Activated CD8-positive, alpha-beta memory T cell treated with anti-CD3 and anti-CD28 coated beads, Interleukin-2, amount 50 U/mL, for 1 hour (primary cell): ENCODE measurements at regions not wholly inside any gene's neighbourhood (a gene's known extent, or its start where the extent isn't known, plus 50 kb on each side); places are given as distances from the start of the nearest gene placed in this dataset.
"Not testable (repeated sequence)": the region's sequence is repeated elsewhere in the genome, so short reads cannot be mapped to it uniquely, and the experiment has no call there.

ENCODE experiments used
- DNase-seq: peaks from one replicate; pipeline ENCODE4 v3.0.0-alpha.2; 2020; ENCODE audit errors: extremely low read depth

DNA sequence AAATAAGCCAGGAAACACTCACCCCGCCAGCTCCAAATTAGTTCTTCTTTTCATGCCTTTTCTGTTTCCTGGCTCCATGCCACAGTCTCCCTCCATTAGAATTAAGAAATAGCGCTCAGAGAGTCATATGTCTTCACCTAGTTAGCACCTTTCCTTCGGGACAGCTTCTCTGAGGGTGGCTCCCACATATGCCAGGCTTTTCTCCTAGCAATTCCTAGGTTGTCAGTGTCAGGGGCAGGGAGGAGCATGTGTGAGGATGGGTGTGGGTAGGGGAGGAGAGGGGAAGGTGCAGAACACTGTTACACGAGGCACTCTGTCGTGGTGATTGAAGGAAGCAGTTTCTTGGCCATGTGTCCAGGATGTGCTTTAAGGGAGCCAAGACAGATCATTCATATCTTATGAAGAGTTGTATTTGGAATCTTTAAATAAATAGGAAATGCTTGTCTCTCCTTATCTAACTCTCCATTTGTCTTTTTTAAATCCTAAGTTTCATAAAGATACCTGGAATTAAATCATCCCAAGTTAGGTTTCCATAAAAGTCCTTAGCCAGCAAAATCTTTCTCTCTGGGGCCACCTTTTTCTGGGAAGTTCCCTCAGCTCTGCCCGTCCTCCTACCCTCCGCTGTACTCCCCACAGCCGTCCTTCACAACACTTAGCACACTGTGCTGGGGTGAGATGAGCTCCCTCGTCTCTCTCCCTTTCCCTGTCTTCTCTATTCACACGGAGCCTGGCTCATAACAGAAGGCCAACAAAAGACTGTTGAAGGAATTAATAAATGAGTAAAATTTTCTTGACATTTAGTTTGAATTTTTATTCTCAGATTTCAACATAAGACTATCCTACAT, 361.0 kb downstream of the CD83 start:
- no peak for DNase-seq

DNA sequence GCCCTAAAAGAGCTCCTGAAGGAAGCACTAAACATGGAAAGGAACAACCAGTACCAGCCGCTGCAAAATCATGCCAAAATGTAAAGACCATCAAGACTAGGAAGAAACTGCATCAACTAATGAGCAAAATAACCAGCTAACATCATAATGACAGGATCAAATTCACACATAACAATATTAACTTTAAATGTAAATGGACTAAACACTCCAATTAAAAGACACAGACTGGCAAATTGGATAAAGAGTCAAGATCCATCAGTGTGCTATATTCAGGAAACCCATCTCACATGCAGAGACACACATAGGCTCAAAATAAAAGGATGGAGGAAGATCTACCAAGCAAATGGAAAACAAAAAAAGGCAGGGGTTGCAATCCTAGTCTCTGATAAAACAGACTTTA, 364.4 kb downstream of the CD83 start:
- DNase-seq = not testable (repeated sequence)

DNA sequence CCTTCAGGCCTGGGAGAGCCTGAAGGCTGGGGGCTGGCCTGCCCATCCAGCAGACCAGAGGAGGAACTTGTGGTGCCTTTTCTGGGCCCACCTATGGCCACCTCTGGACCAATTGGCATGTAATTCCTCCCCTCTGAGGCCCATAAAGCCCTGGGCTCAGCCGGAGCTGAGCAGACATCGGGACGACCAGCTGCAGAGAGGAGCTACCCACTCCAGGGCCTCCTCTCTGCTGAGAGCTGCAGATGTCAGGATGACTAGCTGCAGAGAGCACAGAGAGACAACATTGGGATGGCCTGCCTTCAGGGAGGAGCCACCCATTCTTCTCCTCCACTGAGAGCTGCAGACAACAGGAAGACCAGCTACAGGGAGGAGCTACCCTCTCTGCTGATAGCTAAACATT, 370.1 kb downstream of the CD83 start:
- DNase-seq = no peak

DNA sequence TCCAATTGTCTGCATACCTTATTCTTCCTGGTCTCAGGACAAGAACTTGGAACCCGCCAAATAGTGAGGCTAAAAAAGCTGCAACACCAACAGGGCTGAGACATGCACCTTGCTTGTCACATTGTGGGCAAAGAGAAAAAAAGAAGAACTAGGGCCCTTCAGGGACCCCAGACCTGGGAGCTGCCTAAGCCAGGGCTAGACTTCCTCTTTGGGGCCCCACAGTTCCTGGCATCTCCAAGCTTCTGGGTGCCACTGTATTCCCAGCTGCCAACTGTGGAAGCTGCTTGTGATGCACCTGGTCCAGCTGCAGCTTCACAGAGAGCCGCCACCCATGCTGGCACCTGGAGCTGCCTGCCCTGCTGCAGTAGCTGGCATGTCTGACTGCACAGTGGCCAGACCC, 370.6 kb downstream of the CD83 start:
- no peak for DNase-seq

DNA sequence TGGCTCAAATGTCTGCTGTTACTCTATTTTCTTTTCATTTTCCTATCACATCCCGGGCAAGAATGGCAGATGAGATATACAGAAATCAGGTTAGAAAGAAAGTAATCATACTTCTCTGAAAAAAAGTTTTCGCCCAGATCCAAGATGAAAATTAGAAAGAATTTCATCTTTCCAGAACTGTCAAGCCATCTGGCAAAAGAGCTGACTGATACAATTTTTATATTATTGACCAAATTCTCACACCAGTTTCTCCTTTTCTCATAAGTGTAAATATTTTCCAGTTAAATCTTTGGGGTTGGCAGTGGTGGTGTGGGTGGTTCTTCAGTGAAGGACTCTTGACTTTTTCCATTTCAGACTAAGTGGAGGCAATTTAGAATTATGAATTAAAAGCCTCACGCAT, 371.9 kb downstream of the CD83 start:
- no peak for DNase-seq

DNA sequence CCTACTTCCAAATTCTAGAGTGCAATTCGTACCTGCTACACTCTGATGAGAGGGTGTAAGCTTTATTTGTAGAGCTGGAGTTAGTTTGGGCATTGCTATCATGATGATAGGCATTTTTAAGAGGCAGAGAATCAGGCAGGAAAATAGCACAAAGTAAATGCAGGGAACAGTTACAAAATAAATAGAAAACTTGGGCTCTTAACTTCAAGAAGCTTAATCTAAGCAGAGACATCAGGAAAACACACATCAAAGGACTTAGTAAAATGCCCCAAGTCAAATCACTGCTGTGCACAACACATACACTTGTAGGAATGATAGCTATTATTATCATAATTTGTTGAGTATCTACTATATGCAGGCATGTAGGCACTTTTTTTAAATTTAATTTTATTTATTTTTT, 381.2 kb downstream of the CD83 start:
- no peak for DNase-seq

DNA sequence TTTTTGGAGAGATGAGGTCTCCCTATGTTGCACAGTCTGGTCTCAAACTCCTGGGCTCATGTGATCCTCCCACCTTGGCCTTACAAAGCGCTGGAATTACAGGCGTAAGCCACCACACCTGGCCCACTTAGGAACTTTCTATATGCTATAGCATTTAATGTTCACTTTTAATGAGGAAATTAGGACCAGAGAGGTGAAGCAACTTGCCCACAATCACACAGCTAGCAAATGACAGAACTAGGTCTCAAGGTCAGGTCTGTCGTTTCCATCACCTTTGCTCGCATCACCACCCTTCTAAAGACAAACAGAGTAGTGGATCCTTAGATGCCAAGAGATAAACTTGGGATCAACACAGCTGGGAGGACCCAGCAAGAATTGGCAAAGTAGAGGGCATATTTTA, 381.7 kb downstream of the CD83 start:
- DNase-seq = no peak

DNA sequence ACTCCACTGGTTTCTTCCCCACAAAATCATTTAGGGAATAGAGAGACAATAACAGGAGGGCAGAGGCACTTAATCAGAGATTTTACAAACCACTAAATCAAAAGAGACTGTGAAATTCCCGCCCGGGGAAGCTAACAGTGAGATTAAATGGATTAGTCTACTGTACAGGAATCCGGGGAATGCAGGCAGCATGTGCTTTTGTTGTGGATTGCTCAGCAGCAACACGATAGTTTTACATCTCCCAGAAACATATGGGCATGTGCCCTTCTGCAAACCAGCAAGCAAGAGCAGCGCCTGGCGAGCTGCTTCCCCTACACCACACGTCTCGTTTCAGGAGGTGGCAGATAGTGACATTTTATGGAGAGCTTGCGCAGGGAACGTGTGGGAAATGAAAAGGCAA, 382.3 kb downstream of the CD83 start:
- DNase-seq = no peak

DNA sequence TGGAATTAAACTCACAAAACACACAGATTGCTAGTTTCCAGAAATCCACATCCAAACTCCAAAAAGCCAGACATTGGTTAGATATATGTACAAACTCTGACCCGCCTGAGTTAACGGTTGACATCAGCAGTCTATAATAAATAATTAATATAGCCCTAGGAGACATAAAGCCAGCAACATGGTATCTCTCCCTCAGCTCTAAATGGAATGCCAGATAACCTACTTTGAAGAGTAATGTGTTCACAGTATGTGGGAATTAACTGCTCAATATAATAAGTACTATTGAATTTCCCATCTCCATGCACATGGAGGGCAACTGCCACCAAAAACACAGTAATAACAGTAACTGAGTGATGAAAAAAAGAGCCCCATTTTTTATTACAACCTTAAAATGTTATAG, 383.2 kb downstream of the CD83 start:
- DNase-seq = no peak

DNA sequence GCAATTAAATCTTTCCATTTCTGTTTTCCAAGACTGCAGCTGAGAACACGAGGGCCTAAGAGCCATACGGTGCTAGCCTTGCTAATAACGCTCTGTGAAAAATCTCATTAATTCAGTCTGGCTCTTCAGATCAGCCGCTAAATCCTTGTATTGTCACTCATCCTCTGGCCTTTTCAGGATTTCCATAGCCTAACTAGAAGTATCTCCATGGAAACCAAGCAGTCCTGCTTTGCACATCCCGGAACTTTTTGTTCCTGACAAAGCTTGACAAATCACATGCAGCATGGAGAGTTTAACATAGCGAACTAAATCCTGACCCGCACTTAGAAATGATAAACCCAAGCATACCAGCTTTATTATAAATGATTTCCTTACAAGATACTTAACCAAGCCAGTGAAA, 383.7 kb downstream of the CD83 start:
- DNase-seq = no peak

DNA sequence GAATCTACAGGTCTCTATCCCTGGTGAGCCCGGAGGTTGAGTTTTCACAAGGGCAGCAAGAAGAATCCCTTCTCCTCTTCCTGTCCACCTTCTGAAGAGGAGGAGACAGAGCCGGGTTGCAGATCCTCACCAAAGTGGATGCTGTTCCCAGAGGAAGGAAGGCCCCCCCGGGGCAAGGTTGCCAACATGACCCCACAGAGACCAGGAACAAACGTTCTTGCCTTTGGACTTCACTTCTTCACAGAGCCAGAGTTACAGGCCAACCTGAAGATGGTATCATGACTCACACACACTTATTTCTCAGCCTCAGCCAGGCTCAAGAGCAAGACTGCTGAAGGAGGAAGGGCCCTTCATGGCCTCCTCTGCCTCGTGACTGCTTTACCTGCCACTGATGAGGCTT, 384.3 kb downstream of the CD83 start:
- no peak for DNase-seq

DNA sequence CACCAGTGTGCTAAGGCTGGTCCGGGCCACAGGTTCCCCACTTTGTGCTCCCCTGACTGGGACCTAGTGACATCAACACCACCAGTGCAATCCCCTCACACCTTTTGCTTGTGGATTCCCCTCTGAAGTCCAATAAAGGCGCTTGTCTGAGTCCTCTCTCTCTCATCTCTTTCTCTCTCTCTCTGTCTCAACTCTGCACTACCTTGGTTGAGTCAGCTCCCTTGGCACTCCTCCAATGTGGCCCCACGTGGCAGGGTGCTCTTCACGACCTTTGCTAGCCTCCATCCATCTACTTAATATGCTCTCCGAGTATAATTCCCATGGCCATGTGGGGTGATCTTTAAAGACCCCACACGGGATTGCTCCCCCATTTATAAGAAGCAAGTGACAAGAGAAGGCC, 385.0 kb downstream of the CD83 start:
- DNase-seq = no peak

DNA sequence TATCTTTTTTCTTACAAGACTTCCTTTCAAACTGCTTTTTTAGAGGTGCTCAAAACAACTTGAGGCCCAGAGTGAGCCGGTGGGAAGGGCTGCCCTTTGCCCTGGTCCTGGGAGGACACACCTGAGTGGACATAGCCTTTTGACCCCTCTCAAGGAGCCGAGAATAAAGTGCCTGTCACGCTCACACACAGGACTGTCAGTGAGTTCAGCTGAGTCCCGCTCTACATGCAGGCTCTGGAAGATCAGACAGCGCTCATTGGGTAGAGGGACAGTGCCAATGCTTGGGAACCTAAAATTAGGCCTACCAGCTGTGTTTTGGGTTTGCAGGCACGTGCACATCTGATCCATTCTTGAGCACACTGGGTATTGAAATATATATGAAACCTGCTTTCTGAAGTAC, 387.8 kb downstream of the CD83 start:
- DNase-seq = no peak

DNA sequence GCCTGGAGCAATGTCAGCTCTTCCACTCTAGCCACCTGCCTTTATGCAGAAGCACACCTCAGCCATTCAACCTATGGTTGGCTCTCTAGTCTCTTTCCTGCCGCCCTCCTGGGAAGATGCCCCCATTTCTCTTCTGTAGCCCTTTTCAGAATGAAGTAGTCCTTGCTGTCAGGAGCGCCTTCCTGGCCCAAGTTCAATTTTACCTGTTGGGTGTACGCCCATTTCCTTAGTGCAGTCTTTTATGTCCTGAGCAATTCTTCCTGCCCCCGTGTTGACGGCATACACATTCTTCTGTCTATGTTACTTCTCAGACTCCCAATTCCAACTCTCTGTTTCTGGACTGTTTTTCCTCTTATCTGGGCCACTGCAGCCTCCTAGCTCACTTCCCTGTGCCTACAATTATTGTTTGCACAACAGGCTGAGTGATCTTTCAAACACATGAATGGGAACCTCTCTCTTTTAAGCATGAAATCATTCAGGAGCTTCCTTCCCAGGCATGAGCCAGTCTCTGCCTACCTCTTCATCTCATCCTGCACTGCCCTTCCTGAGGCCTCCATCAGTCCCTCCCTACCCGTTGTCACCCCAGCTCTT, 389.2 kb downstream of the CD83 start:
- DNase-seq = no peak

DNA sequence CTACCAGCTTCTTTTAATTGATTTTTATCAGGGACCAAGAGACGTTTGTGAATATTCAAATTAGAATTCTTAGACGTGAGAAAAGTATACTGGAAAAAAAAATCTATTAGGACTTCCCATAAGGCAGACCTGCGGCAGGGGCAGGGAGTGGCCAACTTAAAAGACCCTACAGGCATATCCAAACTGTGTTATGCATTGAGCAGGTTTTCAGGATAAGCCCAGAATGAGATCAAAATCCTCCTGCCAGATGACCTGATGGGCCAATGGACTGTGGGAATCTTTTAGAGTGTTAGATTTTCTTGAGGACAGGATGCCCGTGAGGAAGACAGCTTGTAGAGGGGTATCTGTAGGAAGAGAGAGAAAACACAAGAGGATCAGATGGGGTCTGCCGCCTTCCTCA, 391.5 kb downstream of the CD83 start:
- no peak for DNase-seq

DNA sequence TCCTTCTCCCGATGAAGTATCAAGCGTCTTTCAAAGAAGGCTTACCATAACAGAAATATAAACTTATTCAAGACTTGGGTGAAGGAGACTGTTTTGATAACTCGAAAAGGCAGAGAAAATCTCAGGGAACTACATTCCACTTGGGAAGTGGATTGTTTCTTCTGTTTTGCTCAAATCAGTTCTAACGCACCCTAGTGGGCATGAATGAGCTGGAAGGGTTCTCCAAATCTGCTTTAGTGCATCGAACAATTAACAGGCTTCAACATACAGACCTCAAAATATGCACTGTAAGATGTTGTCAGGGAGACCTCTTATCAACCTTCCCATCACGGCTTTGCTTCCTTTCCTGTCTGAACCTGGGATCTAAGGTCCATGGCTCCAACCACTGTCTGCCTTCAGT, 392.5 kb downstream of the CD83 start:
- no peak for DNase-seq

DNA sequence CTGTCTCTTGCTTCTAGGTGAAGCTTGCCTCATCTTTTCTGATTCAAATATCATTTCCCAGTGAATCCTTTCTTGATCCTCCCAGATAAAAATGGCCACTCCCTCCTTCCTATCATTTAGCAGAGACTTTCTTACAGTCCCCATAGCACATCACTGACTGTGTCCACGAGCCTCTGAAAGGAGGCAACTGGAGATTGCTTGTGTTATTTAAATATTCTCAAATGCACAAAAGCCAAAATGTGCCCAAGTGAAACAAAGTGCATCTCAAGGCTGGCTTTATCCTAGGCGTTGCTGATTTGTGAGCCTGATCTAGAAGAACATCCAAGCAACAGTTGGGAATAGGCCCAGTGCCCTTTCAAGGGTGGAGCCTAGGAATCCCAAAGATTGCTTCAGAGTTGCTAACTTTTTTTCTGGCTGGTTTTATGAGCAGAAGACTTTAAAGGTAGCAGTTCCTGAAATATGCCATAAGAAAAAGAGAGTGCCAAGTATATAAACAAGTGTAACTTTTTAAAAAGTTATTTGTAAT, 393.6 kb downstream of the CD83 start:
- DNase-seq = no peak

DNA sequence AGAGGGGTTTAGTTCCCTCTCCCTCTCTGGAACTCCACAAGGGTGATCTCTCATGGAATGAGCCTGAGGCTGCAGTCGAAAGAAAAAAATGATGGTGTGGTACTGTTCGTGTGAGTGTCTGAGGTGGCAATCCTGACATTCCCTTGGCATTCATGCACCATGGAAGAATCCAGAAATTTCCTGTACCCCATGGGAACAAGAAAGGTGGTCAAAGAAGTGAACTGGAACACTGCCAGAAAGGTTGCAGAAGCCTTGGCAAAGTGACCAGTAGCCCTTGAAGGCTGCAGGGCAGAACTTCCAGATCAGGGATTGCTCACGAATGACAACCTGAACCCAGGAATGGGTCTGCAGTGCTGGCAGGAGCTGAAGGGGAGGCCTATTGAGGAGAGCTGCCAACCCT, 394.7 kb downstream of the CD83 start:
- DNase-seq = no peak

DNA sequence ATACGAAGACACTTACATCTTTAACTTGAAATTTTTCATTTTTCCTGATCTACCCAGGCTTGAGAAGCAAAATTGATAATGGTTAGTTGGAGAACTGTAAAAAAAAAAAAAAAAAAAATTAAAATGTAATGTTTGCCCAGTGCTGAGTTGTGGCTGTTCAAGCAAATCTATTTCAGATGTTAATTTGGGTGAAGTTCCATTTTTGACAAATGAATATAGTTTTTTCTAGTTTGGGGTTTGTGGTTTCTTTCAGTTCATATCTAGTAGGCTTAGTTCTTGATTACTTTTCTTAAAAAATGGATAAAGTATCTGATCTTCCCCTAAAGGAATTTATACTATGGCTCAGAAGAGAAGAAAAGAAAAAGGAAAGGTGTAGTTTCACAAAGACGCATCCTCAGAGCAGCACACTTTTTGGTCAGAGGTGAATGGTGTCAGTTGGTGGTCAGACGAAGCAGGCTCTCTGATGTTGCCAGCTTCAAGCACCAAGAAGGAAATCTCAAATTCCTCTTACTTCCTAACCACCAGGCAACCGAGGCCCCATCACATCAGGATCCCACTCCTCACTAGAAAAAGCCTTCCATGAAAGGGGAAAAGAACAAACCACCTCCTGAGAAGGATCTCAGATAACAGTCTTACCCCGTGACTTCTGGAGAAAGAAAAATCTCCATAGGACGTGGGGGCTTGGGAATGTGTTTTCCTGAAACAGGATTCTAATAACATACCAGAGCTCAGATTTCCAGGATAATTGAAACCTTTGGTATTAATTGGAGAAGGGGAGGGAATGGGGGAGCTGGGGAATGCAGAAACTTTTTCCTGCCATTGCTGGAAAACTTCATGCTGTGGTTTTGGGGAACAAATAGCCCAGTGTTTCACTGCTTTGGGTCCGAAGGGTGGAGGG, 396.2 kb downstream of the CD83 start:
- no peak for DNase-seq

DNA sequence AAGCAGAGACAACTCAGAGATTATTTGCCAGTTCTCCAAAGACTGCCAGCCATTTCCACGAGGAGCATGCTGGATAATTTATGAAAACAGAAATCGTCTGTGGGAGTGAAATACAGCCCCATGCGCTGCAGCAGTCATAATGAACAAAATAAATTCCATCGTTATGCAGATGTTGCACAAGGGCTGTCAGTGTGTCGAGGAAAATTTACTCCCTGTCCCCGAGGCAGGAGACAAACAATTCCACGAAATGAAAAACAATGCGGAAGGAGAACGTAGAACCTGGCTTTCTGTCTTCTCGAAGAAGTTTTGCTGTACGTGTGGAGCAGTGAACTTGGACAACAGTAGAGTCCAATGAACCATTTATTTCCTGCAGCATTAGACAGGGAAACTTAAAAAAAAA, 399.4 kb downstream of the CD83 start:
- no peak for DNase-seq

DNA sequence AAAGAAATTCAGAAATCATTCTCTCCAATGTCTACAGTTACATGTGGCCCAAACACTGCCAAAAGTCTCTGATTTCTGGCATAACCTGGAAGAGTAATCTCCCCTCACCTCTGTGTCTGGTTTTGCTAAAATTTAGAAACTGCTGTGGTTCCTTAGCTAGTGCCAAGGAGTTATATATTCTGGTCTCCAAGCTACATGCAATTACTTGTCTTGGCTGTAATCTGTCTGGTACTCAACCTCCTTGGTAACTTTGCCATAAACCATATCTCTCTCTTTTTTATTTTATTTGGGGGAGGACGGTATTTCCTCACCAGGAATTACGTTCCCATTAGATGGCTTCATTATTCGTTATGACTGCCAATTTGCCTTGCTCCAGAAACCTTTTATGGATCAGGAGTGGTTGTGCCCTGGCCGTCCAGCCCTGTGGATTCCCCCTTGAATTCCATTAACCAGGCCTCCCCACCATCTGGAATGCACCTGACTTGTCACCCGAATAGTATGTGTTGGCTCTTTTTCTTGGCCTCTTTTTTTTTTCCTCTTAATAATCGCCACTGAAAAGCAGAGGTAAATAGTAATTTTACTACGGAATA, 400.0 kb downstream of the CD83 start:
- DNase-seq = no peak
